GM21825 (cell line): ENCODE measurements at regions not wholly inside any gene's neighbourhood (a gene's known extent, or its start where the extent isn't known, plus 50 kb on each side); places are given as distances from the start of the nearest gene placed in this dataset.

Experiments used
- ATAC-seq: cut with Tn5 transposase; IDR thresholded peaks from one replicate; pipeline ENCODE4 v1.9.1; 2021; ENCODE audit warnings: mild to moderate bottlenecking, moderate library complexity; ENCODE audit not compliant: unreplicated experiment

DNA sequence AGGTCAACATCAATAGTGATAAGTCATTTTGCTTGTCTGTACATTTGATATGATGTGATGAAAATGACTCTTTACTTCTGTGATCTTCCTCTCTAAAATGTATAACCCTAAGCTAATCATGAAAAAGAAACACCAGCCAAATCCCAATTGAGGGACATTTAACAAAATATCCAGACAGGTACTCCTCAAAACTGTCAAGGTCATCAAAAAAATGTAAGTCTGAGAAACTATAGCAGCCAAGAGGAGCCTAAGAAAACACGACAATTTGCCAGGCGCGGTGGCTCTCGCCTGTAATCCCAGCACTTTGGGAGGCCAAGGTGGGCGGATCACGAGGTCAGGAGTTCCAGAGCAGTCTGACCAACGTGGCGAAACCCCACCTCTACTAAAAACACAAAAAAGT is 708.5 kb upstream of the ID4 start:
- no peak for ATAC-seq

DNA sequence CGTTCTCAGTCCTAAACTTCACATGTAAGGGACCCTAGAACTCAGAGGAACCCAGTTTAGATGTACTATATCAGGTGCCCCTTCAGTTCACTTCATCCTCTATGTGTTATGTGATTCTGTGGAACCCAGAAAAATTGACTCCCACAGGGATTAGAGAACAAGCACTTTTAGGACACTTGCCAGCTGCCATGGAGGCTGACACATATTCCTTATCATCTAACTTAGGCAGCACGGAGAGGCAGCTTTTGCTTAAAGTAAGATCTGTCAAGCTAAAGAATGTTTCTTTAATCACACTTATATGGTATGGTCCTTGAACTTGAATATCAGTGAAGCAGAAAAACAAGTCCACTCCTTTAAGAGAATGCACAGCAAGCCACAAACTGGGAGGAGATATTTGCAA is 701.5 kb upstream of the ID4 start:
- no peak for ATAC-seq

DNA sequence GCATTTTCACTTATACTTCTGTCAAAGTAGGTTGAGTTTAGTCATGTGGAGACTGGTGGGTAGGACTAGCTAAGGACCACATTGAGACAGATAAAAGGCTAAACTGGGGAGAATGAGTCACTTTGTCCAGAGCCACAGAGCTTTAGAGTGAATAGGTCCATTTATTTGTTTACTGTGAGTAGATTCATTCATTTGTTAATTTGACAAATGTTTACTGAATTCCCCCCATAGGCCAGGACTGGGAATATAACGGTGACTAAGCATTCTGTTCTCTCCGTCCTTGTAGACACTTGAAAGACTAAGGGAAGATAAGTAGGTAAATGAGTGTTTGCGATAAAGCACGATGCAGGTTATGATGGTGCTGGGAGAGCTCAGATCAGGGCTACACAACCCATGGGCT is 699.7 kb upstream of the ID4 start:
- ATAC-seq, result no peak

DNA sequence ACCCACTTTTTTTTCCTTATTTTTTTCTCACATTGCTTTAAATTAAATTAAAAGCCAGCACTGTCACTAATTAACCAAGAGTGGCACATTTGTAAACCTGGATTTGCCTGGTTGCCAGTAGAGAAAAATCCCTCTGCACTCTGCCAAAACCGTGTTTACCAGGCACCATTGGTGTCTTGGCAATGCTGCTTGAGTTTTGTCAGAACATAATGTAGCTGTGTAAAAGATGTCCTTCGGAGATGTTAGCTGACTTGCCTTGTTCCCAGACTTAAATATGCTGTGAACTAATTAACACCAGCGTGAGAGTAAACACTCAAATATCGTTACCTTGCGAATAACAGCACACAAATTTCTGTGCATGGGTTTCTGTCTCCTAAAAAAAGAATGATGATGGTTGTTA is 694.9 kb upstream of the ID4 start:
- no peak for ATAC-seq

DNA sequence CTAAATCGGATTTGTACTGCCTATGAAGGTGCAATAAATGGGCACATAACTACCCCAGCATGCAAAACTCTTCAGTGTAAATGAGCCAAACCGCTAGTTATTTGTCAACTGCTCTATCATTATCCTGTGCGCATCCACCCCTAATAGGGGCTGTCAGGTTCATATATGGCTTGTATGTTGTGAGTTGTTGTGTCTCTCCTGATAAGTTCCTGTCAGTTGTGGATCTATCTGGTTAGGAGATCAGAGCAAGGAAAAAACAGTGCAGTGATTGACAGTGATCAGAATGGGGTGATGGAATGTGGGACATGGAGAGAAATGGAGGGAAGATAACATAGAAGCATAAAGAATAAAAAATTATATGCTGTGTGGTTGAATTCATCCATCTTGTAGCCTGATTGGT is 686.9 kb upstream of the ID4 start:
- ATAC-seq, result no peak

DNA sequence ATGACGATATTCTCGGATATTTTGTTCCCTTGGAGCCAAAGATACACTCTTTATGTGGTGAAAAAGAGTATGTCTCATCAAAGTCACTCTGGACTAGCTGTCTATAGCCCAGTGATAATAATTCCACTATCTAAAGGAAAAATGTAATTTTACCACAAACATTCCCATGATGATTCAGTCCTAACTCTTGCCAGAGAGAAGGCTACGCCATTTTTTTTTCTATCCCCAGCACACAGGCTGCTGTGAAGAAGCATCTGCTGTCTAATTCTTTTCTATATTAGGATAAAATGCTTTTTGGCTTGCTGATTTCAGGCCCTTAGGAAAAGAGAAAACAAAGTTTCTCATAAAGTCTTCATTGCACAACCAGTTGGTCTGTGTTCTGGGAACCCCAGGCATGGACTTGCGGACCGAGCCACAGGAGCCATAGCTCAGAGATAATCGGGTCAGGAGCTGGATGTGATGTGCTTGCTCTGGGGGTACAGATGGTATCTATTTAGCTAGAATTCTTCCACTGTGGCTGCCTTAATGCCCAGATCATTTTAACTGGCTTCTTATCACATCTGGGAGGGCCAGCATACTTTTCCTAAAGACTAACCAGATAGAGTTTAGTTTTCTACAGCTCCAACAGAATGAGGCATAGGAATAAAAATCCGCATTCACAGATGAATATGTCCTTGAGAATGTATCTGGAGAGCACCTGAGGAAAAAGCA is 683.7 kb upstream of the ID4 start:
- no peak for ATAC-seq

DNA sequence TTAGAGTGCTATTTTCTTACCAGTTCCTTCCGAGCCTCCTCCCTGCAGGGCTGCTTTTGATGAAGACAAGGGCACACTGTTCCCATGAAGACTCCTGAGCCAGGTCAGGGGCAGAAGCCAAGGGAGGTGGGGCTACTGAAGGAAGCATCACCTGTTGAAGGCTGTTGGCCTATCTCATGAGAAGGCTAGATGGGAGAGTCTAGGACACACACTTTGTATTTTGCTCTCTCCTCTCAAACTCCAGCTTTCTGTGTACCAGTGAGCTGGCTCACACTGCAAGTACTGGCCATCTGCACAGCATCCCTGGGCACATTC is 683.2 kb upstream of the ID4 start:
- no peak for ATAC-seq

DNA sequence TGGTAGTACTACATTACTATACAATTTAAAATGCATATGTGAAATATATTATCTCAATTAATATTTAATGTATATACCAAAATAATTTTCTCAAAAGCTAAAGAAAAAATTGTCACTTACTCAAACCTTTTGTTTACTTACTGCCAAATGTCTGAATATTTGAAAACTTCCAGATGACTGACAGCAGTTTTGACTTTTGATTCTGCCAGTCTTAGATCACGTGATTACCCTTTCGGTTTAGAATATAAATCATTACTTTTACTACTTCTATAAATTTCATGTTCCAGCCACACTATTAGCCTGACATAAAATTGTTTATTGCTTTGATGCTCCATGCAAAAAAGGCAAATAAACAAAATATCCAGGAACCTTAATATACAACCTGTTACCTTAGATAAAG is 680.7 kb upstream of the ID4 start:
- no peak for ATAC-seq

DNA sequence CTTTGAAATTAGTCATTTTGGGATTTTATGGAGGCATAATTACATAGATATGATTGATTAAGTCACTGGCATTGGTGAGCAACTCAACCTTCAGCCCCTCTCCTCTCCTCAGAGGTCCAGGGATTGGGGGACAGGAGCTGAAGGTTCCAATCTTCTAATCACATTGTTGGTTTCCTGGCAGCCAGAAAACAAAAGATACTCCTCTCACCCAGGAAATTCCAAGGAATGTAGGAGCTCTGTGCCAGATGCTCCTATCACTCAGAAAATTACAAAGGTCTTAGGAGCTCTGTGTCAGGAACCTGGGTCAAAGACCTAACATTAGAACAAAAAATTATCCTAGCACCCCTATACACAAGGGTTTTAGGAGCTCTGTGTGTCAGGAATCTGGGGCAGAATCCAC is 679.7 kb upstream of the ID4 start:
- no peak for ATAC-seq

DNA sequence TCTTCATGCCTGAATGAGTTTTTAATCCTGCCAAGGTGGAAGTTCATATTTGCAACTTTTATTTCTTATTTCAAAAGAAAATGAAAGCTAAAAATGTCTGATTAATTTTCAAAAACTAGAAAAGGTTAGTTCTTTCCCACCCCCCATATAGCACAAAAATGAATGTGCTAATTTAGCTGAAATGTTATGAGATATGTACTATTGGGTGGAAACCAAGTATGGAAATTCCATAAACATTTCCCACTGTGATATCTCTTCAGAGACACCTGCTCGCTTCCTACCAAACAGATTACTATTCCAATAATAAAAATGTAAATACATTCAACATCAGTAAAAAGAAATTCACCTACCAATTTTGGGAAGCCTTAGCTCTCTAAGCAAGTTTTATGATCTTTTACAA is 678.6 kb upstream of the ID4 start:
- ATAC-seq, result no peak

DNA sequence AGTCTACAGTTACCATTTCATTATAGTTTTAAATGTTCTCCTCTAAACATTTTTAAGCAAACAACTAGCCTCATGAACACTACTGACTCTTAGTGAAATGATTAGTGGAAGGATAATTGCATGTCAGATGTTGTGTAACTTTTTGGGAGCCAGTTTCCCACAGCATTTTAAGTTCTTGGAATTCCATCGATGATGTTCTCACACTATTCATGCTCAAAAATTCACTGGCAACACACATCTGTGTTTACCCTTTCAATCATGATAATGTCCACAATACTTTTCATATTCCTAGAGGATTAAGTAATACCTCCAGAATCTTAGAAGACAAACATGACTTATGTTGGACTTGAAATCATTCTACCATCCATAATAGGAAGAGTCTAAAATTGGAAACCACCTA is 678.1 kb upstream of the ID4 start:
- ATAC-seq, result no peak

DNA sequence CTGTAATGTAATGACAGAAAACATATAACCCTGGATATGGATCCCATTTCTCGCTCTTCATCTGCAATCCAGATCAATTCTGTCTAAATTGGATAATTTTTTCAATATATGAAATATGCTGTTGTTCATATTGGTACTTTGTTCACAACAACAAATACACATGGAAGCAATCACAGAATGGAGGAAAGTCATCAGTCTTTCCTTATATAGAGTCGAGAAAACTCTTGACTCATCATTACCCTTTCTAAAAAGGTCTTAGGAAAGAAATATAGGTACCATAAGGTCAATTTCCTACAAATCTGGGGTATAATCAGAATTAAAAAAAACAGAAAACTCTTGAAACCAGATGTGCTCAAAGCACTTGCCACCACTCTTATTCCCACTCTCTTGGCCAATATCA is 677.6 kb upstream of the ID4 start:
- no peak for ATAC-seq

DNA sequence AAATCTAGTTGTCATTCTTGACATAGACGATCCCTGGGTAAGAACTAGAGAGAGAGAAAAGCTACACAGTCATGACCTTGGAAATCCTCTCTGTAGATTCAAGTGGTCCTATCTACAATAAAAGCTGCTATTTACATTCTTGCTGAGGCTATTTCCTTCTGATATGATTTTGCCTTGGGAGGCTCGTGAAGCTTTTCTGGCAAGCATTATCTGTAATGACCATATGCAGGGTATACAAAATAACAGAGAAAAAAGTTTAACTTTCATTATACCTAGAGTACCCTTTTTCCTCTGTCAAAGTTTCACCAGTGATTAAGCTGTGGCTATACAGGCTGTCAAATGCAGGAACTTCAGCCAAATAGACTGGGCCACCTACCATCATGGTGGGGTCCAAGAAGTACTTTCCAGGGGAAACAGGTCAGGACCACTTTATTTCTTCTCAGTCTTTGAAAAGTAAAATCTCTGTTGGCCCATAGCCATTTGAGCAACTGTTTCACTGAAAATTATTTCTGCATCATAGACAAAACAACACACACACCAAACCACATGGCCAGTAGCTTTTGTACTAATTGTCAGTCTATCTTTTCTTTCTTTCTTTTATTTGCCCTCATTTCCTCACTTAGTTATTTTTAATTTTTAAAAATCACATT is 677.0 kb upstream of the ID4 start:
- ATAC-seq, result no peak

DNA sequence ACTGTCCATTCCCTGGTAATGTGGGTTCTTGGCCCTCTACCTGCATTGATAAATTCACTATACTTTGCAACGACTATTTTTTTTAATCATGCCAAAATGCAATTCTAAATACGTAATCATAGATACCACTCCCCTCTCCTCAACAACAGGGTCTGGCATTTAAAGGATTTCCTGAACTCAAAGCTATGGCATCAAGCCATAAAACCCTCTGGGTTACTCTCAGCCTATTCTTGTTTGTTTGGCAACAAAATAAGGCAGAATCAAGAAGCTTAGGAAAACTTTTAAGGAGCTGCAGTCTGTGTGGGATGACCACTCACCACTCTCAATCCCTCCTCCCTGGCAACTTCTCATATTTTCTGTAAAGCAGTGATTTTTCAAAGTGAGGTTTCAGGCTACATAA is 669.9 kb upstream of the ID4 start:
- ATAC-seq, result no peak

DNA sequence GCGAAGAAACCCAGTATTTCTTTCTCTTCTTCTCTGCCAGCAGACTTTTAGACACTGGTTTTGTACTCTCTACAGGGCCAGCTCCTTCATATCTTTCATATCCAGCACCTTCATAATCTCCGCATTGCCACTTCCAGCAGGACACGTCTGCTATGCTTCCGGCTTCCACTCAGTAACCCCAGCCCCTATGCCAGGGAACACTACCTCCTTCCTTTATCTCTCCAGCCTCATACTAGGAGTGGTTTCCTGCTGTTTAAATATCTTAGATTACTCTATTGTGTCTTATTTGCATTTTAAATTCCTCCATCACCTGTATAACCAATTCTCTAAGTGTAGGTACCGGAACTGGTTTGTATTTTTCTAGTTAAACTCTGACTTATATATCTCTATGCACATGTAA is 667.8 kb upstream of the ID4 start:
- ATAC-seq, result no peak

DNA sequence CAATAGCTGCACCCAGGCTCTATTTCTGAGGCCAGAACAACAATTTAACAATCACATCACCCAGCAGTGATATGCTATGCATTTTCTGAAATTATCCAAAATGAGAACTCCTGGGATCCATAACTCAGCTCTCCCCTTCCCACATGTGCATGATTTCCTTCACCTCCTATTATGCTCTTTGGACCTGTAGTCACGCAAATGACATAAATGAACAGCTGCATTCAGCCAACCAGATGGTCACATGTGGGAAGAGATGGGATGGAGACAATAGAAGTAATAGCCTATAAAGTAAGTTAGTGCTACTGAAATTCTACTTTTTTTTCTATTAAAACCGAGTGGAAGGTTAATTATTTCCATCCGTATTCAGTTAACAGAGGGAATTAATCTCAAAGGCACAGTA is 662.1 kb upstream of the ID4 start:
- ATAC-seq, result no peak

DNA sequence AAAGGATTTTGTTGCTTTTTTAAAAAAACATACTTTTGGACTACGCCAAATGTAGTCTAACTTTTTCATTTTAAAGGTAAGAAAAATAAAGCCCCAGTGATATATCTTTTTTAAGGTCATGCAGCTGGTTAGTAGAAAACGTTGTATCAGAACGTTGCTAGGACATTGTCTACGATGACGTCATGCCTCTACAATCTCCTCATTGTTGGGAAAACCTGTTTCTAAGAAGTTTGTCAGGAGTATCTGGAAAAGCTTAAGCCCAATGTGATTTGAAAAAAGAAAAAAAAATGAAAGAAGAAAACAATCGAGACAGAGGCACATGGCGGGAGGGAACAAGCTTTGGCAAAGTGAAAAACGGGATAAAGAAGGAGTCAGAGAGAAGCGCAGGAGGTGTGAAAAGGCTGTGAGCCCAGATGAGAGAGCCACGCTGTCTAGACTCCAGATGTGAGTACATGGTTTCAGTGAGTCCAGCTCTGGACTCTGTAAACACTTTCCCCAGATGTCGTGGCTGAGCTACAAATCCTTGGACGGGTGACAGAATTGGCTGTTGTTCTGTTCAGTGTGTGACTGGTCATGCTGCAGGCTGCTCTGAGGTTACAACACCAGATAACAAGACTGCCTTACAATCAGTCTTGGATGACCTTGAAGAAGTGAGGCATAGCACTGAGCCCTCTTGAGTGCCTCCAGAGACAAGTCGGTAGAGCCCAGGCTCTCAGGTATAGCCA is 656.7 kb upstream of the ID4 start:
- no peak for ATAC-seq

DNA sequence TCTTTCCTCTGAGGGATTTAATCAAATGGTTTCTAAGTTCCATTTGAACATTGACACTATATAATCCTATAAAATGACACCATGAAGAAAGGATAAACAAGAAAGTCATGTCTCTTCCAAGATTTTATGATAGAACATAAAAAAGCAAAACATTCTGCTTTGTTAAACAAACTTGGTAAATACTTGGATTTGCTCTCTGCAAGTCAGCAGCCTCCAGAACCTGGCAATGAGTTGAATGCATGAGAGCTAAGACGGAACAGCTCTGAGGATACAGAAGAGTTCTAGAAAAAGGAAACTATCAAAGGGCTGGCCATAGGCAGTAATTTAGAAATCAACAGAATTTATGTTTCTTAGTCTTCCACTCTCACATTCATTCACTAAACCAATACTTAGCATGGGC is 656.0 kb upstream of the ID4 start:
- no peak for ATAC-seq

DNA sequence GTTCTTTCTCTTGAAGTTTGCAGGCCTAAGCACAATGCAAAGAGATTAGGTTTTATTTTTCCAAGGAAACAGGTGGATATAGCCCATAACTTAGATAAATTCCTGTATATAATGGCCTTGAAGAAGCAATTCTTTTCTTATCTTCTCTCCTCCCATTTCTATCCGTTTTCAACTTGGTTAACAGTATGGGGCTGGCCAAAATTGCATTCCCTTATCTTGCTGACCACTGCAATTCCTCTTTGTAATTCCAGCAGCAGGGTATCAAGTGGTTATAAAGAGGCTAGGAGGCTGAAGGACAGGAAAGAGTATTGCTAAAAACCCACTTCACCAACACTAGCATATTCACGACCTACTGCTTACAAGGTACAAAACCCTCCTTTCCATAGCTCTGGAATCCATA is 643.5 kb upstream of the ID4 start:
- no peak for ATAC-seq

DNA sequence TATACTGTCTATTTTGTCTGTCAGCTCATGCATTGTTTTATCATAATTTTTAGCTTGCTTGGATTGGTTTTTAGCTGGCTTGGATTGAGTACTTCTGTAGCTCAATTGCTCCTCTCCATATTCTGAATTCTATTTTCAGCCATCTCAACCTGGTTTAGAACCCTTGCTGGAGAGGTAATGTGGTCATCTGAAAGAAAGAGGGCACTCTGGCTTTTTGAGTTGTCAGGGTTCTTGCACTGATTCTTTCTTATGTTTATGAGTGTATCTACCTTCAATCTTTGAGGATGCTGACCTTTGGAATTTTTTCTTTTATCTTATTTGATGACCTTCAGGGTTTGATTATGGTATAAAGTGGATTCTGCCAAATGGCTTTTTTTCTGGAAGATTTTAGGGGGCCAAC is 632.7 kb upstream of the ID4 start:
- ATAC-seq, result no peak

DNA sequence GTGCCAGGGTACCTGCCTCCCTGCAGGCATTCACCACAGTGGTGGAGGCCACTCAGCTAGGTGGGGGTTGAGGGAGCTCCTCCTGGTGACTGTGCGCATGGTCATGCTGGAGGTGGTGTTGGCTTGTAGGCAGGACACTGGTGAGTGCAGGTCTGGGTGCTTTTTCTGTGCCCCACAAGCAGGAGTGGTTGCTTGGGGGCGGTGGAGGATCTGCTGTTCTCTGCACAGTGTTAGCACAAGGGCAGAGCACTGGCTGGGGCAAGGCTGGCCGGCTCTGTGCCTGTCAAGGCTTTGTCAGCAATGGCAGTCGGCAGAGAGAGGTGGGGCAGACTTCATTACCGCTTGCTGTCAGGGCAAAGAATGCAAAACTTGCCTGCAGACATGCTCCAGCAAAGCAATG is 632.1 kb upstream of the ID4 start:
- no peak for ATAC-seq

DNA sequence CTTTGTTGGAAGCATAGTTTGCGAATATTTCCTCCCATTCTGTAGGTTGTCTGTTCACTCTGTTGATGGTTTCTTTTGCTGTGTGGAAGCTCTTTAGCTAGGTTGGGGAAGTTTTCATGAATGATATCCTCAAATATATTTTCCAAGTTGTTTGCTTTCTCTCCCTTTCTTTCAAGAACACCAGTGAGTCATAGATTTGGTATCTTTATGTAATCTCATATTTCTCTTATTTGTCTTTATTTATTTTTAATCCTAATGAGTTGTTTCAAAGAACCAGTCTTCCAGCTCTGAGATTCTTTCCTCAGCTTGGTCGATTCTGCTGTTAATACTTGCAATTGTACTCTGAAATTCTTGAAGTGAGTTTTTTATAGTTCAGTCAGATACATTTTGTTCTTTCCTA is 628.0 kb upstream of the ID4 start:
- no peak for ATAC-seq
